Adrenal gland (tissue), 9 donors: ENCODE measurements at regions not wholly inside any gene's neighbourhood (a gene's known extent, or its start where the extent isn't known, plus 50 kb on each side); places are given as distances from the start of the nearest gene placed in this dataset.

Experiments
- DNase-seq, 7 donors: peaks; one replicate each; pipeline ENCODE4 v3.0.0-alpha.2; 2019 to 2020
- H3K27ac ChIP-seq, 5 donors: fragments of 200-600 bp; sonication (generic) in 4 of 5; 1 replicate in 3 of 5; 2 replicates in 2 of 5; pipeline versions ENCODE4 v1.5.1 to v1.8.0; 2016 to 2020; ENCODE audit warnings: mild to moderate bottlenecking in 1 of 5
- H3K27me3 ChIP-seq: fragments of 200-600 bp; 2 replicates; pipeline ENCODE4 v1.8.0; 2021
- H3K36me3 ChIP-seq, 2 donors: fragments of 200-600 bp; replicated peaks in 1 of 2; 1 replicate in 1 of 2; 2 replicates in 1 of 2; pipeline versions ENCODE4 v1.5.1 to v1.8.0; 2018 to 2022
- H3K4me1 ChIP-seq, 2 donors: fragments of 200-600 bp; replicated peaks in 1 of 2; 1 replicate in 1 of 2; 2 replicates in 1 of 2; pipeline versions ENCODE4 v1.5.1 to v1.8.0; 2018 to 2021
- H3K4me3 ChIP-seq, 4 donors: fragments of 200-600 bp; sonication (generic) in 3 of 4; one replicate each; pipeline ENCODE4 v1.5.1; 2016 to 2018
- H3K9me3 ChIP-seq, 3 donors: fragments of 200-600 bp; sonication (generic) in 1 of 3; replicated peaks in 1 of 3; 1 replicate in 2 of 3; 2 replicates in 1 of 3; pipeline versions ENCODE4 v1.5.1 to v1.8.0; 2016 to 2021
- POLR2A ChIP-seq, 2 donors: fragments of 450-650 bp; IDR thresholded peaks; one replicate each; pipeline ENCODE4 v1.6.1; 2017; ENCODE audit warnings: antibody characterized with exemption in 2 of 2, mild to moderate bottlenecking in 2 of 2, moderate library complexity in 1 of 2
- whole genome bisulfite sequencing, 4 donors: extraction: QIAGEN DNeasy Blood & Tissue Kit in 2 of 4; methylation state at CpG; one replicate each; pipeline versions ENCODE4 v1.1.5 to v1.1.7; 2013 to 2017; 5-methylcytosine and 5-hydroxymethylcytosine counted together
- intact Hi-C, 2 donors: fragments of 100-400 bp; cut with DNase I; formaldehyde crosslinking; loops; one replicate each; pipeline versions ENCODE4 v1.14.1 to v1.15.0; 2022 to 2023
- TF ChIP-seq, protein P1 (sequence below), 6 experiments: fragments of 450-650 bp in 4 of 6; fragments of 200-600 bp in 2 of 6; sonication (generic) in 1 of 6; IDR thresholded peaks; 1 replicate in 5 of 6; 2 replicates in 1 of 6; pipeline versions ENCODE4 v1.5.1 to v1.8.0; 2016 to 2021; ENCODE audit warnings: antibody characterized with exemption in 6 of 6, mild to moderate bottlenecking in 2 of 6, moderate library complexity in 1 of 6
- donor health status: healthy with polysubstance abuse.
- donor health status: Bipolar disorder and iron deficiency.
- donor health status: DM: yes; HTN: yes; CAD: no.
- donor health status: DM: no; HTN: no; CAD: no.
- donor health status: DM: no; HTN: no; CAD: no.

DNA sequence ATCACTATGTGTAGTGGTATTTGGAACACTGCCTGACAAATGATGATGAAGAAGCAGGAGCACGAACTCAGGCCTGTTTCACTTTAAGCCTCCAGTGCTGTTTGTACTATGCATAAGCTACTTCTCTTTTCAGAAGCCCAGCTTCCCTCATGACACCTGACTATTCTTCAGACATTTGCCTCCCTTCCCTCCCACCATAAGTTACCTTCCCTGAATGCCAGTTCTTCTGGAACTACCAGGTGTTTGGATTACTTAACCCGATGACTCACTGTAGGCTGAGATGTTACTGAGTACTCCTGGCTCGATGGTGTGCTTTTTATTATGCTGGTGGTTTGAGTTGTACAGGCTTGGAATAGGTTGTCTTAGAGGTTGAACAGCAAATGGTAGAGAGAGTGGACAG is 180.0 kb downstream of the SPATA31D1 start:
- intact Hi-C loops: no loop called here
- no peaks in the 10 kb centered on the region for H3K27me3 ChIP-seq
- H3K27ac ChIP-seq: no peak overlapping the region
- H3K36me3 ChIP-seq: no peaks in the 10 kb centered on the region
- no peaks in the 10 kb centered on the region for H3K4me1 ChIP-seq
- H3K9me3 ChIP-seq: no peaks in the 10 kb centered on the region
- no peak for DNase-seq
- no peak overlapping the region for H3K4me3 ChIP-seq
- TF ChIP-seq, protein P1, sequence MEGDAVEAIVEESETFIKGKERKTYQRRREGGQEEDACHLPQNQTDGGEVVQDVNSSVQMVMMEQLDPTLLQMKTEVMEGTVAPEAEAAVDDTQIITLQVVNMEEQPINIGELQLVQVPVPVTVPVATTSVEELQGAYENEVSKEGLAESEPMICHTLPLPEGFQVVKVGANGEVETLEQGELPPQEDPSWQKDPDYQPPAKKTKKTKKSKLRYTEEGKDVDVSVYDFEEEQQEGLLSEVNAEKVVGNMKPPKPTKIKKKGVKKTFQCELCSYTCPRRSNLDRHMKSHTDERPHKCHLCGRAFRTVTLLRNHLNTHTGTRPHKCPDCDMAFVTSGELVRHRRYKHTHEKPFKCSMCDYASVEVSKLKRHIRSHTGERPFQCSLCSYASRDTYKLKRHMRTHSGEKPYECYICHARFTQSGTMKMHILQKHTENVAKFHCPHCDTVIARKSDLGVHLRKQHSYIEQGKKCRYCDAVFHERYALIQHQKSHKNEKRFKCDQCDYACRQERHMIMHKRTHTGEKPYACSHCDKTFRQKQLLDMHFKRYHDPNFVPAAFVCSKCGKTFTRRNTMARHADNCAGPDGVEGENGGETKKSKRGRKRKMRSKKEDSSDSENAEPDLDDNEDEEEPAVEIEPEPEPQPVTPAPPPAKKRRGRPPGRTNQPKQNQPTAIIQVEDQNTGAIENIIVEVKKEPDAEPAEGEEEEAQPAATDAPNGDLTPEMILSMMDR (IDR thresholded peaks at IDR 0.05): no peak
- TF ChIP-seq POLR2A (IDR thresholded peaks at IDR 0.05): no peak
- 88 to 91% (median 90%) methylated on average over 3 of the region's 3 CpGs for WGBS, 4 donors

DNA sequence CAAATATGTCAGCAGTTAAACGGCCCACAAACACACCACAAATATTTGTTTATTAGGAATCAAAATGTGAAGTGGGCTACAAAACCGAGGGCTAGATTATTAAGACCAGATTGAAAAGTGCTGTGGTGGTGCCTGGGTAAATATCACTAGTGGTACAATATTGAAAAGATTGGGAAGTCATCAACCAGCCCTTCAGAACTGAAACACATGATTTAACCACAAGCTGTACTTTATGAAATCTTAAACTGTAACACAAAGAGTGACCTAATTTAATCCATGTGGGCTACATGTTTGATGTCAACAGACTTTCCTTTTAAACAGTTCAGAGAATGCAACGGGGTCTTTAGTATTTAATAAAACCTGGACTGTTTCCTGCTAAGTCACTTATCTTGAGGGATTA is 182.3 kb downstream of the SPATA31D1 start:
- WGBS, 4 donors: 50 to 75% (median 71%) methylated on average over 3 of the region's 3 CpGs
- no peak for DNase-seq
- no peak for TF ChIP-seq POLR2A (IDR thresholded peaks at IDR 0.05)
- TF ChIP-seq, protein P1 (IDR thresholded peaks at IDR 0.05): no peak
- intact Hi-C loops: no loop called here
- Histone ChIP-seq H3K4me1 (no peaks in the 10 kb centered on the region), H3K27ac (no peak overlapping the region), H3K9me3 (no peaks in the 10 kb centered on the region), H3K36me3 (no peaks in the 10 kb centered on the region), H3K4me3 (no peak overlapping the region), H3K27me3 (no peaks in the 10 kb centered on the region)

DNA sequence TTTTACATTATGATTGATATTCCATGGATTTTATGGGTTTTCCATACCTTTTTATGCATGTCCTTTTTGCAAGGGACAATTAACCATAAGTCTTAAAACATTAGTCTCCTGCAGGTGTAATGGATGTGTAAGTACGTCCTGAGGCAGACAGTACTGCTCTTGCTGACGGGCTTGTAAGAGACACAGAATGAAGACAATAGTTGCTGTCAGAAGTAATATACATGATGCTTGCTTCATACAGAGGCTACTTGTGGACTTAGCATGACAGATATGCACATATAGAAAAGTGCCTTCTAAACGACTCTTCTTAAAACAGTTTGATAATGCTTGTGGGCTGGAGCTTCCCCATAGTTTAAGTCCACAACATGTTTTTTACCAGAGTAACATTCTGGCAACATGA is 182.7 kb downstream of the SPATA31D1 start:
- Histone ChIP-seq H3K27me3 (no peaks in the 10 kb centered on the region), H3K27ac (no peak overlapping the region), H3K4me3 (no peak overlapping the region), H3K9me3 (no peaks in the 10 kb centered on the region), H3K36me3 (no peaks in the 10 kb centered on the region), H3K4me1 (no peaks in the 10 kb centered on the region)
- intact Hi-C loops: no loop called here
- no peak for DNase-seq
- TF ChIP-seq, protein P1 (IDR thresholded peaks at IDR 0.05): no peak
- TF ChIP-seq POLR2A (IDR thresholded peaks at IDR 0.05): no peak
- 86 to 94% (median 90%) methylated on average over 3 of the region's 3 CpGs for WGBS, 4 donors

DNA sequence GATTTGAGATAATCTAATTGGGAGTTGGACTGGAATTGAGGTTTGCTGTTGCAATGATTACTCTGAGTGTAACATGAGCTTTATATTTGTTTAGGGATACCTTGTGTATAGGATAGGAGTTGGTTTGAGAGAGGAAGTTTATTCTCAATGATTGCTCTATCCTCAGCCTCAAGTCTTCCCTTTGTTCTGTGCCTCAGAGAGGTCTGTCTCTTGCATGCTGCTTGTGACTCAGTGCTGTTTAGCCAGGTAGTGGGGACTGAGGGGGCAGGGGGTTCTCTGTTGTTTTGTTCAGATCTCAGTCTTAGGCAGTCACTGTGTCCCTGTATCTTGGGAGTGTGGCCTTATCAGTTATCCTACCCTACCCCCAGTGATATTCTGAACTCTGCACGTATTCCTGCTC is 192.1 kb downstream of the SPATA31D1 start:
- intact Hi-C loops: no loop called here
- DNase-seq: no peak
- H3K4me3 ChIP-seq: no peak overlapping the region
- H3K27ac ChIP-seq: no peak overlapping the region
- no peaks in the 10 kb centered on the region for H3K36me3 ChIP-seq
- H3K4me1 ChIP-seq: no peaks in the 10 kb centered on the region
- no peaks in the 10 kb centered on the region for H3K27me3 ChIP-seq
- no peak for TF ChIP-seq POLR2A (IDR thresholded peaks at IDR 0.05)
- TF ChIP-seq, protein P1 (IDR thresholded peaks at IDR 0.05): no peak
- no peaks in the 10 kb centered on the region for H3K9me3 ChIP-seq
- WGBS, 4 donors: 90 to 95% (median 94%) methylated on average over 1 of the region's 1 CpG
